HG03460 (cell line): ENCODE measurements at regions not wholly inside any gene's neighbourhood (a gene's known extent, or its start where the extent isn't known, plus 50 kb on each side); places are given as distances from the start of the nearest gene placed in this dataset.

Experiments used
- ATAC-seq: cut with Tn5 transposase; IDR thresholded peaks from one replicate; pipeline ENCODE4 v1.9.1; 2021; ENCODE audit not compliant: unreplicated experiment

DNA sequence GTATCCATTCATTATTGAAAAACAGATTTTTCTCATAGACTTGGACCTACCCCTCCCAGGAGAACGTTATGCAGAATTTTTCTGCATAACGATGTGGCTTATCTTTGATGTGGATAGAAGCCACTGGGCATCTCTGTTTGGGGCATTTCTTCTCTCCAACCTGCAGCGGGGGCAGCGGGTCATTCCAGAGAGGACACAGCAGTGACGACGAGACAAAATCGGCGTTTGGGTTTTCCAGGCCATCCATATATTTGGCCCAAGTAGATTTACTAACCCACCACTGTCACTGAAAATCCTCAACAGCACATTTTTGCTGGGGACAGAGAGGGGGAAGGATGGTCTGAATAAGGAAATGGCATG lies 299.3 kb upstream of the PITRM1 start:
- no peak for ATAC-seq

GRCh38 chr10:3471472-3471871 lies 298.9 kb upstream of the PITRM1 start:
- no peak for ATAC-seq

GRCh38 chr10:3470191-3470590 lies 297.6 kb upstream of the PITRM1 start:
- ATAC-seq = no peak

GRCh38 chr10:3469639-3470020 lies 297.0 kb upstream of the PITRM1 start:
- ATAC-seq = no peak

DNA sequence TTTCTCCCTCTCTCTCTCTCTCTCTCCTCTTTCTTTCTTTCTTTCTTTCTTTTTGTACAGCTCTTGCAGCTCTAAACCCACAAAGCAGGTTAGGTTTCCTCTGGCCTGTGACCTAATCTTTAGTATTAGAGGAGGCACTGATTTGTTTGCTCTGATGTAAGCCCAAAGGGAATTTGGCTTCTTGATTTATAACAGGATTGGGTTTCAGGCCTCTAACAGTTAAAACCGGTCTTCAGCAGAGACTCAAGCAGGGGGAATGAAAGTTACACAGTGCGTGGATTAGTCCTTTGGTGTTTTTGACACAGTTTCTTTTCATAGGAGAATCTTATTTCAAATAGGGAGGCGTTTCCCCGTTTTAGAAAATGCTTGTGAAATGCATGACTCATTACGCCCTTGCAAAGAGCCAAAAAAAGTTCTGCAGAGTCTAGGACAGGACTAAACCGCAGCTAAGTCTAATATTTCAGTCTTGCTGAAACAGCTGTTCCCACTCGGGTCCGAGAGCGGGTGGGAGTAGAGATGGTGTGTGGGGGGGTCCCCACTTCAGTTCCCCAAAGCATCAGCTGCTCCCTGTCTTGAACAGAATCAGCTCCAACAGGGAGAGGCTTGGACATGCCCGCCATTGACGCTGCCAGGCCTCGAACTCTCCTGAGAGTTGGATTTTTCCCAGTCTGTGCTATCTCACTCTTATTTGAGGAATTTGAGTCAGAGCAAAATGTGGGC lies 296.5 kb upstream of the PITRM1 start:
- ATAC-seq = no peak

DNA sequence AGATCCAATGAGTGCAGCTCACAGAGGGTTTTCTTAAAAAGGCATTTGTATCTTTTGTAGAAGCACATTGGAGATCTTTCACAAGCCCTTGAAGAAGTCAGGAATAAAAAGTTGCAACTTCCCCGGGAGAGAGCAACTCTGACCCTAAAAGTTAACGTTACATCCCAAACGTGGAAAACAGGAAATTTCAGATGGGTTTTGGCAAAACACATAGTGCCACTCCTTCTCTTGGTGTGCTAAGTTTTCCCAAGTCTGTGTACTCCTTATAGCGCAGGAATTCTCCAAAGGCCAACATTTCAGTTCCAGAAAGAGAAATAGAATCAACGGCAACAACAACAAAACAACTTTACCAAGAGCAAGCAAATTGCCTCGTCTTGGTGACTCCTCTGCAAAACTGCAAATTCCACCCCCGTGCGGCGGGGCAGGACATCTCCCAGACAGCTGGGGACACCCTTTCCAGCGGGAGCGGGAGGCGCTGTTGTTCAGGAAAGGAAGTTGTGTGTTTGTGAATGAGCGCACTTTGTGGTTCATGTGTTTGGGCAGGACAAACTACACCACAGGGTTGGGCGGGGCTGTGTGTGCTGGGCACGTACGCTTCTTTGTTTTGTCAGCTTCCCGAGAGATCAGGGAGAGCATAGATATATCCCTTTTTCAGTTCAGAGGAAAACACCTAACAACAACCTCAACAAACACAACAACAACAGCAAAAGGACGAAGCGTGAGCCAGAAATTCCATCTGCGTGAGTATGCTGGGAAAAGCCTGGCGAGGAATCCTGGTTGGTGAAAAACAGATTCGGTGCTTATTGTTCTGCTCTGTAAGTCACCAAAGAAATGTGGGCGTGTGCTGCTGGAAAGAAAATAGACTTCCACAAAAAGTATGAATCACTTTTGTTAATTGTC lies 294.7 kb upstream of the PITRM1 start:
- ATAC-seq = no peak

GRCh38 chr10:3465406-3465891 lies 292.9 kb upstream of the PITRM1 start:
- no peak for ATAC-seq

- ATAC-seq = no peak
These were observed 292.3 kb upstream of the PITRM1 start for GRCh38 chr10:3464760-3465405.

DNA sequence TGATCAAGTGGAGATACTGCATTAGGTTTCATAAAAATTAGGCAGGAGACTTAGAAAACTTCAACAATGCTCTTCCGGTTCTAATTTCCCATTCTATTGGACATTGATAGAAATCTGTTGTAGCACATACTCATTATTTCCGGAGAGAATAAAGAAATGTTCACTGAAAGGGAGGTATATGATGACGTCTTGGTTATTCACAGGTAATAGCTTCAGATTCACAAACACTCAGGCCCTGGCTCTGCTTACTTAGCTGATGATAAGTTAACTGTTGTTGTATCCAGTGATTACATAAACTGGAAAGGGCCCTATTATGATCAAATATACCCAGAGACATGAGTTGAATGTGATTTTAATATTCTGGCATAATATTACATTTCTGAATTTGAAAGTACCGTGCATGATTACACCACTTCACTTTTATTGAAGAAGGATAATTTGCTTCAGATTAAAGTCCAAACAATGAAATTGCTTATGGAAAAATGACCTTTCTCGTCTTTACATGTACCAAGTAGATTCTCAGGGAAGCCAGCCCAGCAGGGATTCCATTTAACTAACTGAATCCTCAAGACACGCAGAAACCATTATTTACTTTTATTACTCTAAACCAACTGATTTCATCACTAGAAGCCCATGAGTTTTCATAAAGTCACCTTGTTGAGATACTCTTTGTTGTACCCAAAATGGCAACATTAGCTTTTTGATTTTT lies 288.0 kb upstream of the PITRM1 start:
- ATAC-seq = no peak

DNA sequence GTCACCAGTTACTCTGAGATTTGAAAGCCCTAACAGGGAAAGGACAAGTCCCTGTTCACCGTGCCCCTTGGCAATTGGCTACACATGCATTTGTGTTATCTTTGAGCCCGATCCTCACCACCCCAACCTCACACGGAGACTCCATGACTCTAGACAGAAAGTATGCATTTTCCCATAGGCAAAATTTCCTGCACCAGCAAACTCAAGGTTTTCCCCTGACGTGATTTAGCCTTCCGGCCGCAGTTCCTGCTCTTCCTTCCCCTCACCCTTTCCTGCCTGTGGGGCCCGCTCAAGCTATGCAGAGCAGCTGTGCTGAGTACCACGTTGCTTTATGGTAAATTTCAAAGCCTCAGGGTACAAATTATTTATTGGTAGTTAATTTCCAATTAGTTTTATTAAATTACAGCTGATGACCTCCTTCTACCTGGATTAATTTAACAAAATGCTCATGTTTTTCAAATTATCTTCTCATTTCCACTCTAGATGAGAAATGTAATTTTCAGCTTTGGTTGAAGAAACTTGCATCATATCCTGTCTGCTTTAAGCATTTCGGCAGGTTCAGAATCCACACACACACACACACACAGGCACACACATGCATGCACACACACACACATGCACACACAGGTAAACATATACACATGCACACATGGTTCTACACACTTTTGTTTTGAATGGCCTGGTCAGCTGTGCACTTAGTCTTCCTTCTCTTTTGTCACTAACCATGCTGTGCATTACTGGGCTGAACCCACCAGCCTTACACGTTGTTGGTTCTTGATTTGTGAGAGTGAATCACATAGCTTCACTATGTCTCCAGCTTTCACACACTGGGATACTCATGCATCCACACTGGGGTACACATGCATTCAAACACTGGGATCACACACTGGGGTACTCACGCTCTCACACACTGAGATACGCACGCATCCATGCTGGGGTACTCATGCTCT lies 283.1 kb upstream of the PITRM1 start:
- no peak for ATAC-seq

- ATAC-seq = no peak
These were observed 280.2 kb upstream of the PITRM1 start for GRCh38 chr10:3452683-3453361.

GRCh38 chr10:3452173-3452626 lies 279.6 kb upstream of the PITRM1 start:
- no peak for ATAC-seq

- no peak for ATAC-seq
These were observed 279.1 kb upstream of the PITRM1 start for GRCh38 chr10:3451516-3452172.

- no peak for ATAC-seq
These were observed 273.6 kb upstream of the PITRM1 start for GRCh38 chr10:3446221-3446620.

DNA sequence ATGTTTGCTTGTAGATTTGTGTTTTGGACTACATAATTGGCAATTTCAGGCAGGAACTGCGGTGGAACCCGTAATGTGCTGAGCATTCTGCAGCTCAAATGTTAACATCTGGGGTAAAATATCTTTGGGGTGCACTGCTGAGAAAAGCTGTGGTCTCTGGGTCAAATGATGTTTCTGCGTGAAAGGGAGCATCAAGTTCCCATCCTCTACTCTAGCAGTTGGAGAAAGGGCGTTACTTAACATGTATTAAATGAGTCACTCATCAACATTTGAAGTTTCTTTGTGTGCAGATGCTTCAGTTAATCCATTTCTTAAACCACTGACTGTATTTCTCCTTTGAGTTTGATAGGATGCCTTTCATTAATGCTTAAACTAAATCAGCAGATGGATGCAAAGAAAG lies 273.1 kb upstream of the PITRM1 start:
- ATAC-seq = no peak

DNA sequence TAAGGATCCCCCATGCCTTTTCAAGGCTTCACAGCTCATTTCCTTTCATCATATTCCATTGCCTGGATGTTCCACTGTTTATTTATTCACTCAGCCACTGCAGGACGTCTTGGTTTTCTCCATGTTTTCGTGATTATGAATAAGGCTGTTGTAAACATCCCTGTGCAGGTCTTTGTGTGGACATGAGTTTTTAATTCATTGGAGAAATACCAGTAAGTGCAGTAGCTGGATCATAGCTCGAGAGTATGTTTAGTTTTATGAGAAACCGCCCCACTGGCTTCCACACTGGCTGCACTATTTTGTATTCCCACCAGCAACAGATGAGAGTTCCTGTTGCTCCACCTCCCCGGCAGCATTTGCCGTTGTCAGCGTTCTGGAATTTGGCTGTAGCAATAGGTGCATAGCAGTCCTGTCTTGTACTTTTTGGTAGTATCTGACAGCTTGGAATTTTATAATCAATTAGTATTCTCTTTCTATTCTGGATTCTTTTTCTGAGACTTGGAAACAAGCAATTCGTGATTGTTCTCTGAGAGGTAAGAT lies 269.9 kb upstream of the PITRM1 start:
- no peak for ATAC-seq

DNA sequence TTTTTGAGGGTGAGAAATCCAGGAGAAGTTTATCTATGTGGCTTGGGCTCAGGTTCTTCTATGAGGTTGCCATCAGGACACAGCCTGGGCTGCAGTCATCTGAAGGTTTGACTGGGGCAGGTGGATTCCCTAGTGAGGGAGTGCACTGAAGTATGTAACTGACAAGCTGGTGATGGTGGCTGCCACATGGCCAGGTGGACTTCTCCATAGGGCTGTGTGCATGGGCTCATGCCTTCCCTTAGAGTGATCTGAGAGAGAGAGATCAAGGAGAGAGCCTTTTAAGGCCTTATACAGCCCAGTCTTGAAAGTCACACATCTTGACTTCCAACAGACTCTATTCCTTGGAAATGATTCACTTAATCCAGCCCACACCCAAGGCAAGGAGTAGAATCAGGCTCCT lies 266.6 kb upstream of the PITRM1 start:
- no peak for ATAC-seq

- ATAC-seq = no peak
These were observed 266.0 kb upstream of the PITRM1 start for GRCh38 chr10:3438606-3439005.

DNA sequence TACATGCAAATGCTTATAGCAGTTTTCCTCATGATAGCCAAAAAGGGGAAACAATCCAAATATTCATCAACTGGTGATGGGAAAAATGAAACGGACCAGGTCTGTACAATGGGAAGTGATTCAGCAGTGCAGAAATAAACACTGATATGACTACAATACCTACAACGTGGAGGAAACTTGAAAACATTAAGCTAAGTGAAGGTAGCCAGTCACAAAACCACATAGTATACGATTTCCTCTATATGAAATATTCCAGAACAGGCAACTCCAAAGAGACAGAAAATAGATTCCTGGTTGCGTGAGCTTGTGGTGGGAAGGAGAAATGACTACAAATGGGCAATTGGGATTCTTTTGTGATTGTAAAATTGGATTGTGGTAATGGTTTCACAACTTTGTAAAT lies 263.1 kb upstream of the PITRM1 start:
- no peak for ATAC-seq
